Trophoblast cell (in vitro differentiated cells and primary cell): ENCODE measurements at regions not wholly inside any gene's neighbourhood (a gene's known extent, or its start where the extent isn't known, plus 50 kb on each side); places are given as distances from the start of the nearest gene placed in this dataset.

Source experiments
- DNase-seq, 2 donors: peaks; one replicate each; pipeline ENCODE4 v3.0.0-alpha.2; 2016
- H2AFZ ChIP-seq: 2 replicates; pipeline ENCODE4 v1.6.1; 2013; ENCODE audit warnings: low read length, moderate library complexity, mild to moderate bottlenecking; ENCODE audit not compliant: insufficient read depth, poor library complexity
- H2AK5ac ChIP-seq: 2 replicates; pipeline ENCODE4 v1.6.1; 2013; ENCODE audit warnings: mild to moderate bottlenecking, low read length
- H2BK120ac ChIP-seq: 2 replicates; pipeline ENCODE4 v1.6.1; 2013; ENCODE audit warnings: low read length, mild to moderate bottlenecking, moderate library complexity; ENCODE audit not compliant: insufficient read depth, poor library complexity
- H2BK12ac ChIP-seq: 2 replicates; pipeline ENCODE4 v1.6.1; 2013; ENCODE audit warnings: mild to moderate bottlenecking, low read length, moderate library complexity
- H2BK5ac ChIP-seq: 2 replicates; pipeline ENCODE4 v1.6.1; 2013; ENCODE audit warnings: low read length, low read depth, moderate library complexity, mild to moderate bottlenecking; ENCODE audit not compliant: poor library complexity
- H3K14ac ChIP-seq: 2 replicates; pipeline ENCODE4 v1.6.1; 2013; ENCODE audit warnings: mild to moderate bottlenecking, low read length
- H3K18ac ChIP-seq: 2 replicates; pipeline ENCODE4 v1.6.1; 2013; ENCODE audit warnings: mild to moderate bottlenecking, low read length
- H3K23ac ChIP-seq: 2 replicates; pipeline ENCODE4 v1.6.1; 2013; ENCODE audit warnings: low read length
- H3K27ac ChIP-seq: 2 replicates; pipeline ENCODE4 v1.5.1; 2013; ENCODE audit warnings: low read depth, mild to moderate bottlenecking, inconsistent platforms, low read length, moderate library complexity
- H3K27me3 ChIP-seq: 2 replicates; pipeline ENCODE4 v1.6.1; 2013; ENCODE audit warnings: inconsistent platforms, mild to moderate bottlenecking, low read length, moderate library complexity; ENCODE audit not compliant: insufficient read depth
- H3K36me3 ChIP-seq, 2 experiments: 1 replicate in 1 of 2; 2 replicates in 1 of 2; pipeline ENCODE4 v1.6.1; 2013; ENCODE audit warnings: low read length in 2 of 2, mild to moderate bottlenecking in 2 of 2, moderate library complexity in 1 of 2; ENCODE audit not compliant: insufficient read depth in 2 of 2, control insufficient read depth in 1 of 2
- H3K4ac ChIP-seq: 2 replicates; pipeline ENCODE4 v1.6.1; 2013; ENCODE audit warnings: low read depth, mild to moderate bottlenecking, low read length, moderate library complexity
- H3K4me1 ChIP-seq, 2 experiments: 1 replicate in 1 of 2; 2 replicates in 1 of 2; pipeline ENCODE4 v1.6.1; 2013; ENCODE audit warnings: low read length in 2 of 2, mild to moderate bottlenecking in 2 of 2, moderate library complexity in 1 of 2; ENCODE audit not compliant: insufficient read depth in 2 of 2, control insufficient read depth in 1 of 2
- H3K4me2 ChIP-seq: 2 replicates; pipeline ENCODE4 v1.6.1; 2013; ENCODE audit warnings: inconsistent platforms, mild to moderate bottlenecking, low read length, moderate library complexity
- H3K4me3 ChIP-seq: 2 replicates; pipeline ENCODE4 v1.5.1; 2013; ENCODE audit warnings: mild to moderate bottlenecking, low read depth, low read length, inconsistent platforms
- H3K79me1 ChIP-seq: one replicate; pipeline ENCODE4 v1.6.1; 2013; ENCODE audit warnings: low read length
- H3K79me2 ChIP-seq: 2 replicates; pipeline ENCODE4 v1.6.1; 2013; ENCODE audit warnings: low read length, mild to moderate bottlenecking; ENCODE audit not compliant: control insufficient read depth, insufficient read depth, poor library complexity
- H3K9ac ChIP-seq: 2 replicates; pipeline ENCODE4 v1.6.1; 2013; ENCODE audit warnings: mild to moderate bottlenecking, low read length
- H3K9me3 ChIP-seq: 2 replicates; pipeline ENCODE4 v1.6.1; 2013; ENCODE audit warnings: low read depth, mild to moderate bottlenecking, control low read depth, inconsistent platforms, low read length; ENCODE audit not compliant: insufficient read depth
- H4K12ac ChIP-seq: 2 replicates; pipeline ENCODE4 v1.6.1; 2013; ENCODE audit warnings: low read depth, mild to moderate bottlenecking, low read length, moderate library complexity
- H4K8ac ChIP-seq: 2 replicates; pipeline ENCODE4 v1.6.1; 2013; ENCODE audit warnings: low read depth, mild to moderate bottlenecking, low read length, moderate library complexity
- H4K91ac ChIP-seq: one replicate; pipeline ENCODE4 v1.6.1; 2013; ENCODE audit warnings: low read depth, mild to moderate bottlenecking, low read length, moderate library complexity
- WGBS: extraction: QIAGEN DNeasy Blood & Tissue Kit; methylation state at CpG from one replicate; pipeline ENCODE4 v1.1.7; 2013; ENCODE audit warnings: missing lambda C conversion rate; ENCODE audit not compliant: insufficient read length, insufficient coverage; ENCODE audit errors: extremely low coverage; 5-methylcytosine and 5-hydroxymethylcytosine counted together

DNA sequence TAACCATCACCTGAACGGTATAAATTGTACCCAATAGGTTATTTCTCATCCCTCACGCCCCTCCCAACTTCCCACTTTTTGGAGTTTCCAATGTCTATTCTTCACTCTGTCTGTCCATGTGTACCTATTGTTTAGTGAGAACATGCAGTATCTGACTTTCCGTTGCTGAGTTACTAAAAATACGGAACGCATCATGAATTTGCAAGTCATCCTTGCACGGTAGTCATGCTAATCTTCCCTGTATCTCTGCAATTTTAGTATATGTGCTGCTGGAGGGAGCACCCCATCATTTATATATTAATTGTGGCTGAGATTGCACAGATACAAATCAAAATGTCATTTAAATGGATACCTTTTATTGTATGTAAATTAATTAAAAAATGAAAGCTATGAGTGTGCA lies 75.7 kb upstream of the SFMBT2 start:
- Histone ChIP-seq H3K4me2 (no peak overlapping the region), H3K79me1 (no peaks in the 10 kb centered on the region), H3K4ac (no peak overlapping the region), H3K4me1 (no peaks in the 10 kb centered on the region), H2BK120ac (no peak overlapping the region), H4K91ac (no peak overlapping the region), H3K23ac (no peak overlapping the region), H3K27ac (no peak overlapping the region), H3K14ac (no peak overlapping the region), H2AFZ (no peak overlapping the region), H4K12ac (no peak overlapping the region), H3K36me3 (no peaks in the 10 kb centered on the region), H2BK12ac (no peak overlapping the region), H3K9me3 (no peaks in the 10 kb centered on the region), H3K4me3 (no peak overlapping the region), H3K18ac (no peak overlapping the region), H3K27me3 (no peaks in the 10 kb centered on the region), H3K79me2 (no peaks in the 10 kb centered on the region), H4K8ac (no peak overlapping the region), H3K9ac (no peak overlapping the region), H2AK5ac (no peak overlapping the region), H2BK5ac (no peak overlapping the region)
- no CpG with 5 or more reads among the region's 6 CpGs for whole genome bisulfite sequencing
- DNase-seq = no peak

DNA sequence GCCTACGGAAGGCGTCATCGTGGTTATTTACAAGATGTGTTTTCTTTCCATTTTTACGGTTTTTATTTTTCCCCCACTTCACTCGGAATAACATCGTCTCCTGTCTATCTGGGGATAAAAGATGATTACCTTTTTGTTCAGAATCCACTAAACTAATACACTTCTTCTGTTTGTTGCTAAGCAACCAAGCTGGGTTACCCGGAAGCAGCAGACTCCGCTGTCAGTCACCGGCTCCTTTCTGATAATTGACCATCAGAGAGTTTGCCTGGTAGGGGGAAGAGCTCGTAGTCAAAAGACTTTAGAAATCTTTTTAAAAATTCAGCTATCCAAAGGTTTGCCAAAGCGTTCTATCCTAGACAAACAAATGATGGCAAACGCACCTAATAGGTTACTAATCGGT lies 75.0 kb upstream of the SFMBT2 start:
- H3K4ac ChIP-seq = no peak overlapping the region
- H3K4me2 ChIP-seq = no peak overlapping the region
- H3K9me3 ChIP-seq = no peaks in the 10 kb centered on the region
- no peaks in the 10 kb centered on the region for H3K79me2 ChIP-seq
- H3K9ac ChIP-seq = no peak overlapping the region
- no peak overlapping the region for H2AFZ ChIP-seq
- DNase-seq = no peak
- H3K14ac ChIP-seq = no peak overlapping the region
- no peak overlapping the region for H2BK5ac ChIP-seq
- H3K27me3 ChIP-seq = no peaks in the 10 kb centered on the region
- H4K12ac ChIP-seq = no peak overlapping the region
- H4K91ac ChIP-seq = no peak overlapping the region
- H4K8ac ChIP-seq = no peak overlapping the region
- H3K23ac ChIP-seq = no peak overlapping the region
- H2AK5ac ChIP-seq = no peak overlapping the region
- no CpG with 5 or more reads among the region's 13 CpGs for WGBS
- no peaks in the 10 kb centered on the region for H3K4me1 ChIP-seq
- no peak overlapping the region for H3K18ac ChIP-seq
- no peaks in the 10 kb centered on the region for H3K79me1 ChIP-seq
- no peak overlapping the region for H2BK12ac ChIP-seq
- no peak overlapping the region for H3K4me3 ChIP-seq
- H3K27ac ChIP-seq = no peak overlapping the region
- no peaks in the 10 kb centered on the region for H3K36me3 ChIP-seq
- H2BK120ac ChIP-seq = no peak overlapping the region

GRCh38 chr10:7485244-7485556 lies 74.4 kb upstream of the SFMBT2 start:
- H3K27me3 ChIP-seq = no peaks in the 10 kb centered on the region
- H2BK5ac ChIP-seq = no peak overlapping the region
- no peaks in the 10 kb centered on the region for H3K79me1 ChIP-seq
- no peaks in the 10 kb centered on the region for H3K4me1 ChIP-seq
- H2BK12ac ChIP-seq = no peak overlapping the region
- no peaks in the 10 kb centered on the region for H3K36me3 ChIP-seq
- H3K18ac ChIP-seq = no peak overlapping the region
- H3K4me3 ChIP-seq = no peak overlapping the region
- no peak overlapping the region for H3K23ac ChIP-seq
- H3K9ac ChIP-seq = no peak overlapping the region
- no peak overlapping the region for H2AK5ac ChIP-seq
- WGBS = no CpG with 5 or more reads among the region's 9 CpGs
- H3K4me2 ChIP-seq = no peak overlapping the region
- no peak overlapping the region for H3K27ac ChIP-seq
- H4K91ac ChIP-seq = no peak overlapping the region
- H3K9me3 ChIP-seq = no peaks in the 10 kb centered on the region
- no peak for DNase-seq
- no peak overlapping the region for H2BK120ac ChIP-seq
- no peak overlapping the region for H3K14ac ChIP-seq
- no peak overlapping the region for H2AFZ ChIP-seq
- no peak overlapping the region for H4K8ac ChIP-seq
- no peak overlapping the region for H3K4ac ChIP-seq
- H4K12ac ChIP-seq = no peak overlapping the region
- H3K79me2 ChIP-seq = no peaks in the 10 kb centered on the region

GRCh38 chr10:7484456-7485243 lies 73.8 kb upstream of the SFMBT2 start:
- Histone ChIP-seq H3K79me2 (no peaks in the 10 kb centered on the region), H3K4me1 (no peaks in the 10 kb centered on the region), H3K27me3 (no peaks in the 10 kb centered on the region), H4K8ac (no peak overlapping the region), H4K91ac (no peak overlapping the region), H3K9me3 (no peaks in the 10 kb centered on the region), H3K4me3 (no peak overlapping the region), H4K12ac (no peak overlapping the region), H3K18ac (no peak overlapping the region), H2BK120ac (no peak overlapping the region), H3K14ac (no peak overlapping the region), H3K9ac (no peak overlapping the region), H3K36me3 (no peaks in the 10 kb centered on the region), H3K23ac (no peak overlapping the region), H2BK5ac (no peak overlapping the region), H2AFZ (no peak overlapping the region), H2BK12ac (no peak overlapping the region), H3K4ac (no peak overlapping the region), H2AK5ac (no peak overlapping the region), H3K79me1 (no peaks in the 10 kb centered on the region), H3K27ac (no peak overlapping the region), H3K4me2 (no peak overlapping the region)
- DNase-seq = no peak
- WGBS = no CpG with 5 or more reads among the region's 12 CpGs
